HEK293T (cell line): ENCODE measurements at regions not wholly inside any gene's neighbourhood (a gene's known extent, or its start where the extent isn't known, plus 50 kb on each side); places are given as distances from the start of the nearest gene placed in this dataset.

Experiments
- ARNT ChIP-seq: fragments of 450-650 bp; IDR thresholded peaks from 2 replicates; pipeline ENCODE4 v1.6.1; 2017; ENCODE audit warnings: mild to moderate bottlenecking
- BHLHE40 ChIP-seq: fragments of 450-650 bp; IDR thresholded peaks from 2 replicates; pipeline ENCODE4 v1.6.1; 2016; ENCODE audit warnings: mild to moderate bottlenecking, moderate library complexity, borderline replicate concordance
- ELF4 ChIP-seq: fragments of 450-650 bp; IDR thresholded peaks from 2 replicates; pipeline ENCODE4 v1.6.1; 2017; ENCODE audit warnings: antibody characterized with exemption
- FOXA1 ChIP-seq: fragments of 450-650 bp; IDR thresholded peaks from 2 replicates; pipeline ENCODE4 v1.6.1; 2016; ENCODE audit warnings: mild to moderate bottlenecking
- FOXK2 ChIP-seq: fragments of 450-650 bp; IDR thresholded peaks from 2 replicates; pipeline ENCODE4 v1.6.1; 2016; ENCODE audit warnings: mild to moderate bottlenecking
- FOXM1 ChIP-seq: fragments of 450-650 bp; IDR thresholded peaks from 2 replicates; pipeline ENCODE4 v1.6.1; 2017; ENCODE audit warnings: mild to moderate bottlenecking, borderline replicate concordance
- NFRKB ChIP-seq: fragments of 450-650 bp; IDR thresholded peaks from 2 replicates; pipeline ENCODE4 v1.6.1; 2016; ENCODE audit warnings: mild to moderate bottlenecking, moderate library complexity
- PKNOX1 ChIP-seq: fragments of 450-650 bp; IDR thresholded peaks from 2 replicates; pipeline ENCODE4 v1.6.1; 2016
- SP1 ChIP-seq: fragments of 450-650 bp; IDR thresholded peaks from 2 replicates; pipeline ENCODE4 v1.6.1; 2017
- SUZ12 ChIP-seq: fragments of 450-650 bp; IDR thresholded peaks from 2 replicates; pipeline ENCODE4 v1.6.1; 2016; ENCODE audit warnings: mild to moderate bottlenecking
- TARDBP ChIP-seq: fragments of 450-650 bp; IDR thresholded peaks from 2 replicates; pipeline ENCODE4 v1.6.1; 2016
- ZNF384 ChIP-seq: fragments of 450-650 bp; IDR thresholded peaks from 2 replicates; pipeline ENCODE4 v1.6.1; 2016

GRCh38 chr7:142332421-142332820 lies 74.6 kb upstream of the PRSS58 start:
- TF ChIP-seq BHLHE40 (no peak), FOXK2 (no peak), NFRKB (no peak), ARNT (no peak), ELF4 (no peak), FOXA1 (no peak), FOXM1 (no peak), PKNOX1 (no peak), TARDBP (no peak), SP1 (no peak), ZNF384 (no peak), SUZ12 (no peak)
